Anterior cingulate cortex (tissue), 58 donors: ENCODE measurements at regions not wholly inside any gene's neighbourhood (a gene's known extent, or its start where the extent isn't known, plus 50 kb on each side); places are given as distances from the start of the nearest gene placed in this dataset.
"Not testable (repeated sequence)": the region's sequence is repeated elsewhere in the genome, so short reads cannot be mapped to it uniquely, and the experiment has no call there.

Source experiments
- DNase-seq, 58 donors: peaks; one replicate each; lab custom pipeline; 2025; lab: John Stamatoyannopoulos, UW

- no peak for DNase-seq
These were observed 151.1 kb downstream of the ZNF281 start for GRCh38 chr1:200258447-200259375.

- DNase-seq, result peak in 2 of 58 donors; percentile 5
These were observed 152.6 kb downstream of the ZNF281 start for GRCh38 chr1:200257235-200257634.

GRCh38 chr1:200254602-200255001, 155.2 kb downstream of the ZNF281 start:
- DNase-seq, result not testable (repeated sequence)

GRCh38 chr1:200253774-200254495, 155.9 kb downstream of the ZNF281 start:
- no peak for DNase-seq

- no peak for DNase-seq
These were observed 157.3 kb downstream of the ZNF281 start for GRCh38 chr1:200252531-200252930.

GRCh38 chr1:200250469-200250868, 159.4 kb downstream of the ZNF281 start:
- DNase-seq, result no peak

GRCh38 chr1:200248541-200248940, 161.3 kb downstream of the ZNF281 start:
- DNase-seq, result no peak

GRCh38 chr1:200247518-200247917, 162.3 kb downstream of the ZNF281 start:
- DNase-seq, result no peak

GRCh38 chr1:200245473-200245872, 164.4 kb downstream of the ZNF281 start:
- no peak for DNase-seq

GRCh38 chr1:200243042-200243437, 166.8 kb downstream of the ZNF281 start:
- DNase-seq, result peak in 2 of 58 donors; percentile 2 to 7

- DNase-seq, result peak in 1 of 58 donors; percentile 3
These were observed 167.5 kb downstream of the ZNF281 start for GRCh38 chr1:200242110-200243041.

- no peak for DNase-seq
These were observed 169.2 kb downstream of the ZNF281 start for GRCh38 chr1:200240656-200241055.

- no peak for DNase-seq
These were observed 171.5 kb downstream of the ZNF281 start for GRCh38 chr1:200238311-200238710.

- DNase-seq, result no peak
These were observed 172.8 kb downstream of the ZNF281 start for GRCh38 chr1:200237066-200237465.

GRCh38 chr1:200234938-200235337, 174.9 kb downstream of the ZNF281 start:
- no peak for DNase-seq

GRCh38 chr1:200233393-200233792, 176.4 kb downstream of the ZNF281 start:
- no peak for DNase-seq

GRCh38 chr1:200231787-200232231, 178.0 kb downstream of the ZNF281 start:
- DNase-seq, result no peak

GRCh38 chr1:200230671-200231070, 179.2 kb downstream of the ZNF281 start:
- DNase-seq, result no peak

- no peak for DNase-seq
These were observed 181.3 kb downstream of the ZNF281 start for GRCh38 chr1:200228486-200228885.

GRCh38 chr1:200228081-200228480, 181.8 kb downstream of the ZNF281 start:
- DNase-seq, result no peak
